ENCODE measurements at regions not wholly inside any gene's neighbourhood (a gene's known extent, or its start where the extent isn't known, plus 50 kb on each side); places are given as distances from the start of the nearest gene placed in this dataset.

- TF ChIP-seq POLR2A (IDR thresholded peaks at IDR 0.05) (no peak), CTCF (IDR thresholded peaks at IDR 0.05) (no peak), EP300 (IDR thresholded peaks at IDR 0.05) (no peak)
Observed at GRCh38 chr5:2253040-2253975, 370.6 kb upstream of the IRX4 start.
